ENCODE measurements at regions not wholly inside any gene's neighbourhood (a gene's known extent, or its start where the extent isn't known, plus 50 kb on each side); places are given as distances from the start of the nearest gene placed in this dataset.

DNA sequence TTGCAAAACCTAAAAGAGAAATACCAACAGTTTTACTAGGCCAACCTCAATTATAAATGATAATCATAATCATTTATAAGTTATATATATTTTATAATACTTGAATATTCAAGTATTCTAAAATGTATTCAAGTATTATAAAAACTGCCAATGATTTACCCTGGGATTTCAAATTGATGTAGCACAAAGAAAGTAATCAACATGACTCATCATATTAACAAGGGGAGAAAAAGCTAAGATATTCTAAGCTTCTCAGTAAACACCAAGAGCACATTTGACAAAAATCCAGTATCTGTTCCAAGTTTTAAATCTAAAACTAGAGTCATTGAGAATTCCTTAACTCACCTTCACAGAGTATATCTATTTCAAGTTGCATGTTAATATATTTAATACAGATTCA lies 56.1 kb downstream of the CAPZA3 start:
- TF ChIP-seq, protein P1, sequence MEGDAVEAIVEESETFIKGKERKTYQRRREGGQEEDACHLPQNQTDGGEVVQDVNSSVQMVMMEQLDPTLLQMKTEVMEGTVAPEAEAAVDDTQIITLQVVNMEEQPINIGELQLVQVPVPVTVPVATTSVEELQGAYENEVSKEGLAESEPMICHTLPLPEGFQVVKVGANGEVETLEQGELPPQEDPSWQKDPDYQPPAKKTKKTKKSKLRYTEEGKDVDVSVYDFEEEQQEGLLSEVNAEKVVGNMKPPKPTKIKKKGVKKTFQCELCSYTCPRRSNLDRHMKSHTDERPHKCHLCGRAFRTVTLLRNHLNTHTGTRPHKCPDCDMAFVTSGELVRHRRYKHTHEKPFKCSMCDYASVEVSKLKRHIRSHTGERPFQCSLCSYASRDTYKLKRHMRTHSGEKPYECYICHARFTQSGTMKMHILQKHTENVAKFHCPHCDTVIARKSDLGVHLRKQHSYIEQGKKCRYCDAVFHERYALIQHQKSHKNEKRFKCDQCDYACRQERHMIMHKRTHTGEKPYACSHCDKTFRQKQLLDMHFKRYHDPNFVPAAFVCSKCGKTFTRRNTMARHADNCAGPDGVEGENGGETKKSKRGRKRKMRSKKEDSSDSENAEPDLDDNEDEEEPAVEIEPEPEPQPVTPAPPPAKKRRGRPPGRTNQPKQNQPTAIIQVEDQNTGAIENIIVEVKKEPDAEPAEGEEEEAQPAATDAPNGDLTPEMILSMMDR (IDR thresholded peaks at IDR 0.05): no peak
- TF ChIP-seq POLR2A (IDR thresholded peaks at IDR 0.05): no peak

All from vagina (tissue), 2 donors.